ENCODE measurements at regions not wholly inside any gene's neighbourhood (a gene's known extent, or its start where the extent isn't known, plus 50 kb on each side); places are given as distances from the start of the nearest gene placed in this dataset.

GRCh38 chr5:60507687-60508086, 192.3 kb downstream of the DEPDC1B start:
- Histone ChIP-seq H4K8ac (ENCODE audit: low read depth, low read length) (no peak overlapping the region), H3K4me2 (ENCODE audit: low read length) (no peak overlapping the region), H3K79me1 (ENCODE audit: low read length) (no peaks in the 10 kb centered on the region), H2AK5ac (ENCODE audit: low read length) (no peak overlapping the region), H3K9ac (ENCODE audit: low read length) (no peak overlapping the region), H3K56ac (ENCODE audit: low read length) (no peak overlapping the region), H4K5ac (ENCODE audit: low read length) (no peak overlapping the region), H3K18ac (ENCODE audit: low read length) (no peak overlapping the region), H2BK15ac (replicated peaks; ENCODE audit: low read depth) (no peak overlapping the region), H3K27me3 (ENCODE audit: insufficient read depth, low read length, poor library complexity) (no peaks in the 10 kb centered on the region), H3K36me3 (ENCODE audit: control insufficient read depth, insufficient read depth, low read length) (no peaks in the 10 kb centered on the region), H2BK5ac (ENCODE audit: low read length) (no peak overlapping the region), H3K4ac (ENCODE audit: low read depth, low read length) (no peak overlapping the region), H3K23ac (ENCODE audit: low read length) (no peak overlapping the region), H3K79me2 (ENCODE audit: control insufficient read depth, insufficient read depth, low read length) (no peaks in the 10 kb centered on the region), H2BK120ac (ENCODE audit: low read depth, low read length) (no peak overlapping the region), H3K4me1 (ENCODE audit: control insufficient read depth, low read depth, low read length) (no peaks in the 10 kb centered on the region), H3K27ac (ENCODE audit: low read depth, low read length) (no peak overlapping the region), H3K4me3 (ENCODE audit: low read length) (no peak overlapping the region)
- no peak for DNase-seq
- no CpG with 5 or more reads among the region's 3 CpGs for WGBS (ENCODE audit: extremely low coverage, insufficient coverage, low lambda C conversion rate)

GRCh38 chr5:60505373-60506171, 194.4 kb downstream of the DEPDC1B start:
- no peak overlapping the region for H3K27ac ChIP-seq (ENCODE audit: low read depth, low read length)
- H3K4ac ChIP-seq (ENCODE audit: low read depth, low read length) = no peak overlapping the region
- no peaks in the 10 kb centered on the region for H3K79me2 ChIP-seq (ENCODE audit: control insufficient read depth, insufficient read depth, low read length)
- H3K18ac ChIP-seq (ENCODE audit: low read length) = no peak overlapping the region
- H3K79me1 ChIP-seq (ENCODE audit: low read length) = no peaks in the 10 kb centered on the region
- no peaks in the 10 kb centered on the region for H3K36me3 ChIP-seq (ENCODE audit: control insufficient read depth, insufficient read depth, low read length)
- H3K4me2 ChIP-seq (ENCODE audit: low read length) = no peak overlapping the region
- no peak overlapping the region for H3K4me3 ChIP-seq (ENCODE audit: low read length)
- no peak overlapping the region for H3K56ac ChIP-seq (ENCODE audit: low read length)
- H3K9ac ChIP-seq (ENCODE audit: low read length) = no peak overlapping the region
- H3K27me3 ChIP-seq (ENCODE audit: insufficient read depth, low read length, poor library complexity) = no peaks in the 10 kb centered on the region
- H2AK5ac ChIP-seq (ENCODE audit: low read length) = no peak overlapping the region
- DNase-seq = no peak
- H3K4me1 ChIP-seq (ENCODE audit: control insufficient read depth, low read depth, low read length) = no peaks in the 10 kb centered on the region
- no peak overlapping the region for H4K8ac ChIP-seq (ENCODE audit: low read depth, low read length)
- H2BK120ac ChIP-seq (ENCODE audit: low read depth, low read length) = no peak overlapping the region
- H2BK5ac ChIP-seq (ENCODE audit: low read length) = no peak overlapping the region
- H3K23ac ChIP-seq (ENCODE audit: low read length) = no peak overlapping the region
- no peak overlapping the region for H4K5ac ChIP-seq (ENCODE audit: low read length)
- WGBS (ENCODE audit: extremely low coverage, insufficient coverage, low lambda C conversion rate) = no CpG with 5 or more reads among the region's 7 CpGs
- H2BK15ac ChIP-seq (replicated peaks; ENCODE audit: low read depth) = no peak overlapping the region

GRCh38 chr5:60504342-60504741, 195.6 kb downstream of the DEPDC1B start:
- H3K4me3 ChIP-seq (ENCODE audit: low read length) = no peak overlapping the region
- no peak overlapping the region for H3K9ac ChIP-seq (ENCODE audit: low read length)
- H4K5ac ChIP-seq (ENCODE audit: low read length) = no peak overlapping the region
- H2BK120ac ChIP-seq (ENCODE audit: low read depth, low read length) = no peak overlapping the region
- no peaks in the 10 kb centered on the region for H3K36me3 ChIP-seq (ENCODE audit: control insufficient read depth, insufficient read depth, low read length)
- H3K27me3 ChIP-seq (ENCODE audit: insufficient read depth, low read length, poor library complexity) = no peaks in the 10 kb centered on the region
- H2BK5ac ChIP-seq (ENCODE audit: low read length) = no peak overlapping the region
- no peak overlapping the region for H3K56ac ChIP-seq (ENCODE audit: low read length)
- no peak overlapping the region for H2AK5ac ChIP-seq (ENCODE audit: low read length)
- no peaks in the 10 kb centered on the region for H3K4me1 ChIP-seq (ENCODE audit: control insufficient read depth, low read depth, low read length)
- no peak overlapping the region for H3K18ac ChIP-seq (ENCODE audit: low read length)
- H3K27ac ChIP-seq (ENCODE audit: low read depth, low read length) = no peak overlapping the region
- H3K4ac ChIP-seq (ENCODE audit: low read depth, low read length) = no peak overlapping the region
- no peak overlapping the region for H4K8ac ChIP-seq (ENCODE audit: low read depth, low read length)
- DNase-seq = no peak
- H2BK15ac ChIP-seq (replicated peaks; ENCODE audit: low read depth) = no peak overlapping the region
- H3K79me1 ChIP-seq (ENCODE audit: low read length) = no peaks in the 10 kb centered on the region
- no peak overlapping the region for H3K23ac ChIP-seq (ENCODE audit: low read length)
- no peaks in the 10 kb centered on the region for H3K79me2 ChIP-seq (ENCODE audit: control insufficient read depth, insufficient read depth, low read length)
- no peak overlapping the region for H3K4me2 ChIP-seq (ENCODE audit: low read length)
- WGBS (ENCODE audit: extremely low coverage, insufficient coverage, low lambda C conversion rate) = 100% methylated on average over 1 of the region's 2 CpGs

GRCh38 chr5:60503771-60504170, 196.2 kb downstream of the DEPDC1B start:
- Histone ChIP-seq H3K79me2 (ENCODE audit: control insufficient read depth, insufficient read depth, low read length) (no peaks in the 10 kb centered on the region), H3K18ac (ENCODE audit: low read length) (no peak overlapping the region), H3K27me3 (ENCODE audit: insufficient read depth, low read length, poor library complexity) (no peaks in the 10 kb centered on the region), H3K79me1 (ENCODE audit: low read length) (no peaks in the 10 kb centered on the region), H3K36me3 (ENCODE audit: control insufficient read depth, insufficient read depth, low read length) (no peaks in the 10 kb centered on the region), H3K9ac (ENCODE audit: low read length) (no peak overlapping the region), H2AK5ac (ENCODE audit: low read length) (no peak overlapping the region), H3K27ac (ENCODE audit: low read depth, low read length) (no peak overlapping the region), H4K8ac (ENCODE audit: low read depth, low read length) (no peak overlapping the region), H2BK15ac (replicated peaks; ENCODE audit: low read depth) (no peak overlapping the region), H3K23ac (ENCODE audit: low read length) (no peak overlapping the region), H3K56ac (ENCODE audit: low read length) (no peak overlapping the region), H3K4me3 (ENCODE audit: low read length) (no peak overlapping the region), H2BK5ac (ENCODE audit: low read length) (no peak overlapping the region), H2BK120ac (ENCODE audit: low read depth, low read length) (no peak overlapping the region), H4K5ac (ENCODE audit: low read length) (no peak overlapping the region), H3K4me2 (ENCODE audit: low read length) (no peak overlapping the region), H3K4me1 (ENCODE audit: control insufficient read depth, low read depth, low read length) (no peaks in the 10 kb centered on the region), H3K4ac (ENCODE audit: low read depth, low read length) (no peak overlapping the region)
- WGBS (ENCODE audit: extremely low coverage, insufficient coverage, low lambda C conversion rate) = no CpG with 5 or more reads among the region's 2 CpGs
- no peak for DNase-seq

- no peaks in the 10 kb centered on the region for H3K36me3 ChIP-seq (ENCODE audit: control insufficient read depth, insufficient read depth, low read length)
- H3K4me2 ChIP-seq (ENCODE audit: low read length) = no peak overlapping the region
- no peaks in the 10 kb centered on the region for H3K79me2 ChIP-seq (ENCODE audit: control insufficient read depth, insufficient read depth, low read length)
- no peak overlapping the region for H4K8ac ChIP-seq (ENCODE audit: low read depth, low read length)
- H3K4ac ChIP-seq (ENCODE audit: low read depth, low read length) = no peak overlapping the region
- H3K56ac ChIP-seq (ENCODE audit: low read length) = no peak overlapping the region
- no peak overlapping the region for H3K4me3 ChIP-seq (ENCODE audit: low read length)
- H3K9ac ChIP-seq (ENCODE audit: low read length) = no peak overlapping the region
- no peak for DNase-seq
- no peaks in the 10 kb centered on the region for H3K4me1 ChIP-seq (ENCODE audit: control insufficient read depth, low read depth, low read length)
- no peak overlapping the region for H2AK5ac ChIP-seq (ENCODE audit: low read length)
- no peak overlapping the region for H3K23ac ChIP-seq (ENCODE audit: low read length)
- no peak overlapping the region for H2BK120ac ChIP-seq (ENCODE audit: low read depth, low read length)
- no peaks in the 10 kb centered on the region for H3K27me3 ChIP-seq (ENCODE audit: insufficient read depth, low read length, poor library complexity)
- no peaks in the 10 kb centered on the region for H3K79me1 ChIP-seq (ENCODE audit: low read length)
- no peak overlapping the region for H3K27ac ChIP-seq (ENCODE audit: low read depth, low read length)
- no peak overlapping the region for H4K5ac ChIP-seq (ENCODE audit: low read length)
- no peak overlapping the region for H2BK15ac ChIP-seq (replicated peaks; ENCODE audit: low read depth)
- WGBS (ENCODE audit: extremely low coverage, insufficient coverage, low lambda C conversion rate) = no CpG with 5 or more reads among the region's 4 CpGs
- no peak overlapping the region for H2BK5ac ChIP-seq (ENCODE audit: low read length)
- H3K18ac ChIP-seq (ENCODE audit: low read length) = no peak overlapping the region
Observed at GRCh38 chr5:60497706-60498500, 202.1 kb downstream of the DEPDC1B start.
